Cardiac muscle cell (in vitro differentiated cells and primary cell): ENCODE measurements at regions not wholly inside any gene's neighbourhood (a gene's known extent, or its start where the extent isn't known, plus 50 kb on each side); places are given as distances from the start of the nearest gene placed in this dataset.
"Not testable (repeated sequence)": the region's sequence is repeated elsewhere in the genome, so short reads cannot be mapped to it uniquely, and the experiment has no call there.

Experiments
- DNase-seq, 2 donors: peaks; one replicate each; pipeline versions ENCODE4 v3.0.0 to v3.0.0-alpha.2; 2010 to 2017; ENCODE audit warnings: low read depth in 1 of 2, low spot score in 1 of 2
- H3K27ac ChIP-seq: fragments of 200-600 bp; sonication (generic); 2 replicates; pipeline ENCODE4 v1.5.1; 2016
- H3K27me3 ChIP-seq: fragments of 200-600 bp; sonication (generic); 2 replicates; pipeline ENCODE4 v1.6.0; 2016; ENCODE audit warnings: control low read depth
- H3K36me3 ChIP-seq: fragments of 200-600 bp; sonication (generic); 2 replicates; pipeline ENCODE4 v1.5.1; 2016; ENCODE audit warnings: control low read depth
- H3K4me1 ChIP-seq: fragments of 200-600 bp; sonication (generic); 2 replicates; pipeline ENCODE4 v1.8.1; 2017; ENCODE audit warnings: low read depth, mild to moderate bottlenecking, mixed run types
- H3K4me3 ChIP-seq: fragments of 200-600 bp; sonication (generic); 2 replicates; pipeline ENCODE4 v1.5.1; 2016; ENCODE audit warnings: mild to moderate bottlenecking
- H3K9me3 ChIP-seq: fragments of 200-600 bp; sonication (generic); 2 replicates; pipeline ENCODE4 v1.5.1; 2017; ENCODE audit warnings: low read depth, mild to moderate bottlenecking, control low read depth
- TF ChIP-seq, protein P1 (sequence below): IDR thresholded peaks from 2 replicates; pipeline ENCODE4 v1.5.1; 2012; ENCODE audit warnings: low read depth, mild to moderate bottlenecking, low read length

DNA sequence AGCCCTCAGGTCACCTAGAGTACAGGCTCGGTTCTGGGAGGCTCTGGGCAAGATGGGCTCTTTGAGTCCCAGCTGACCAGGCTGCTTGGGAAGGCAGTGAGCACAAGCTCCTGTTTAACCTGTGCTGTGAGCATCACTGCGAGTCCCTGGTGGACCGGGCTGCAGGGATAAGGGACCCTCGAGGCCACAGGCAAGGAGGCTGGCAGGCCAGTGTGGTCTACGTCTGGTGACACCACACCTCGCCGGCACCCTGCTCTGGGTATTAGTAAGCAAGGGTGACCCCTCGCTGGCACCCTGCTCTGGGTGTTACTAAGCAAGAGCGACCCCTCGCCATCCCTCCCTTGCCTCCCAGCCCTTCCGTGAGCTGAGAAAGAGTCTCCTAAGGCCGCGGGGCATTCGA is 125.9 kb upstream of the FOXD4L5 start:
- H3K4me3 ChIP-seq: no peak overlapping the region
- DNase-seq: no peak
- H3K9me3 ChIP-seq: no peaks in the 10 kb centered on the region
- no peaks in the 10 kb centered on the region for H3K36me3 ChIP-seq
- TF ChIP-seq, protein P1, sequence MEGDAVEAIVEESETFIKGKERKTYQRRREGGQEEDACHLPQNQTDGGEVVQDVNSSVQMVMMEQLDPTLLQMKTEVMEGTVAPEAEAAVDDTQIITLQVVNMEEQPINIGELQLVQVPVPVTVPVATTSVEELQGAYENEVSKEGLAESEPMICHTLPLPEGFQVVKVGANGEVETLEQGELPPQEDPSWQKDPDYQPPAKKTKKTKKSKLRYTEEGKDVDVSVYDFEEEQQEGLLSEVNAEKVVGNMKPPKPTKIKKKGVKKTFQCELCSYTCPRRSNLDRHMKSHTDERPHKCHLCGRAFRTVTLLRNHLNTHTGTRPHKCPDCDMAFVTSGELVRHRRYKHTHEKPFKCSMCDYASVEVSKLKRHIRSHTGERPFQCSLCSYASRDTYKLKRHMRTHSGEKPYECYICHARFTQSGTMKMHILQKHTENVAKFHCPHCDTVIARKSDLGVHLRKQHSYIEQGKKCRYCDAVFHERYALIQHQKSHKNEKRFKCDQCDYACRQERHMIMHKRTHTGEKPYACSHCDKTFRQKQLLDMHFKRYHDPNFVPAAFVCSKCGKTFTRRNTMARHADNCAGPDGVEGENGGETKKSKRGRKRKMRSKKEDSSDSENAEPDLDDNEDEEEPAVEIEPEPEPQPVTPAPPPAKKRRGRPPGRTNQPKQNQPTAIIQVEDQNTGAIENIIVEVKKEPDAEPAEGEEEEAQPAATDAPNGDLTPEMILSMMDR: no peak
- H3K4me1 ChIP-seq: no peaks in the 10 kb centered on the region
- H3K27me3 ChIP-seq: no peaks in the 10 kb centered on the region
- H3K27ac ChIP-seq: no peak overlapping the region

DNA sequence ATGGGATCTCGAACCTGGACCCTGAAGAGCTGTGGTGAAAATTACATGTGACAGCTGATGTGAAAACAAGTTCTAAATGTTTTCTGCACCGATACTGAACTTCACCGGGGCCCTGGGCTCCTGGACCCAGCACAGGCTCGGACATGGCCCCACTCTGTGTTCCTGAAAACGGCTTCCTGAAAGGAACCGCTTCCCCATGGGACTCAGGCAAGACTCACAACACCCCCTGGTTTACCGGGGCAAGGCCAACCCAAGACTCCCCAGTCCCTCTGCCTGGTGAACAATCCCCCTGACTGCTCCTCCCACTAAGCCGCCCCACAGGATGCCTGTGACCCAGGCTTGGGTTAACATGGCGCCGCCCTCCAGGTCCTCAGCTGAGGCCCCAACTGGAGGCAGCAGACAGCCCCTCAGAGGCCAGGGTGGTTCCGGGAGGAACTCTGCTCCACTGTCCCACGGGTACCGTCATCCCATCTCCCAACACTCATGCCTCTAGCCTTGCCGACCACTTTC is 124.5 kb upstream of the FOXD4L5 start:
- TF ChIP-seq, protein P1: no peak
- H3K27ac ChIP-seq: no peak overlapping the region
- no peaks in the 10 kb centered on the region for H3K27me3 ChIP-seq
- H3K36me3 ChIP-seq: no peaks in the 10 kb centered on the region
- no peak overlapping the region for H3K4me3 ChIP-seq
- H3K4me1 ChIP-seq: no peaks in the 10 kb centered on the region
- DNase-seq: no peak
- H3K9me3 ChIP-seq: no peaks in the 10 kb centered on the region

DNA sequence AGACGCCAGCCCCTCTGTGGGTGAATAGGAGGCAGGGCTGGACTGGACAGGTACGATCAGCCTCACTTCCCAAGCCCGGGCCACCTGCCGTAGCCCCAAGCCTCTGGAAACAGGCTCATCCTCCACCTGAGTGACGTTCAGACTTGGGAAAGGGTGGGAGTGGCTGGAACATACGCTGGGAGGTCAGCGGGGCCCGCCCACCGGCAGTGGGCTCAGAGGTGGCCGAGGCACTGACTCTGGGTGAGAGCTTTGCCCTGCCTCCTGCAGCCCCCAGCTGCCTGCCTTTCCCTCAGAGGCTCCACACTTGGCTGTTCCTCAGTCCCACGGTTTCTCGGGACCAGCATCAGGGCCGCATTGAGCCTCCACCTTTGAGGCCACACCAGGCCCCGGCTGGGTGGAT is 123.8 kb upstream of the FOXD4L5 start:
- not testable (repeated sequence) for H3K36me3 ChIP-seq, H3K4me3 ChIP-seq, H3K27ac ChIP-seq, H3K9me3 ChIP-seq, H3K4me1 ChIP-seq, H3K27me3 ChIP-seq, DNase-seq

DNA sequence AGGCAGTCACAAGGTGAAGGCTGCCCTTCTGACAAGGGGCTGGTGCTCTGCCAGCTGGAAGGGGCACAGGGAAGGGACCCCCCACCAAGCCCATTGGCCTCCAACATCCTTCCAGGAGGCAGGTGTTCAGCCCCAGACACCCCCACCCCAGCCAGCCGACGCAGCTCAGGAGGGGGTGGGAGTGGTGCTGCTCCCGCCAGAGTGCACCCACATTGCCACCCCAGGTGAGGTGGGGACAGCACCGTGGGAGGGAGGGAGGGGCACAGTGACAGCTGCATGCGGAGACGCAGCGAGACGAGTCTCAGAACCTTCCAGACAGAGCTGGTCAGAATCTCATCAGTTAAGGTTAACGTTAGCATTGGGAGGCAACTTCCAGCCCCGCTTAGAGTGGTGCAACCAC is 121.6 kb upstream of the FOXD4L5 start:
- not testable (repeated sequence) for H3K4me1 ChIP-seq, DNase-seq, H3K9me3 ChIP-seq, H3K4me3 ChIP-seq, H3K27me3 ChIP-seq, H3K27ac ChIP-seq, H3K36me3 ChIP-seq

DNA sequence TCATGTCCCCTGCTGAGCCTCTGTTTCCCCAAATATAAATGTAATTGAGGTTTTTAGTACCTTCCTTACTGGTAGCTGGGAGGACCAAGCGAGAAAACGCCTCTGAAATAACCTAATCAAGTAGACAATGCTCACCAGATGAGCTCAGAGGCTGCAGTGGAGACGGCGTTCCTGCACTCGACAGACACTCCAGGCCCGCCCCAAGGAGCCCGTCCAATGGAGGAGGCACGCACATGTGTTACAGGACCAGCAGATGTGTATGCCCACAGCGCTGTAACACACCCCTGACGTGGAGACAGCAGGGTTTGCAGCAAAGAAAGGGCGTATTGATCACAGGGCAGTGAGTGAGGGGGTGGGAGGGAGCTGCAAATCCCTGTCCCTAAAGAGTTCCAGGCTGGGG is 120.8 kb upstream of the FOXD4L5 start:
- H3K4me1 ChIP-seq, H3K27ac ChIP-seq, H3K9me3 ChIP-seq, H3K4me3 ChIP-seq, H3K27me3 ChIP-seq, H3K36me3 ChIP-seq, DNase-seq: not testable (repeated sequence)

DNA sequence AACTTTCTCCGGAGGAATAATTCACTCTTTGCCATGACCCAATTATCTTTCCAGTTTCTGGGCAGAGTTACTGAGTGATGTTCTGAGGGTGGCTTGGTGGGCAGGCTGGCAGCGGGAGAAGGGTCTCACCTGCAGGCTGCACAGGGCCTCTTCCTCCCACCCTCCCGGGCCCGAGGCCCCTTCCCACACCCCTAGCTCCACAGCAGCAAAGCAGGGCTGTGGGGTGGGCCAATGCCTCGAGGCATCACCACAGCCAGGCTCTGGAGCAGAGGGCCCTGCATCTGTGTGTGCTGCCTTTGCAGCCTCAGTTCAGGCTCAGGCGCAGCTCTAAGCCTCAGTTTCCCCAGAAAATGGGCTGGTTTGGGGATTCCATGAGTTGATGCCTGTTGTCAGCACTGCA is 120.2 kb upstream of the FOXD4L5 start:
- no peak for DNase-seq
- H3K4me3 ChIP-seq: no peak overlapping the region
- no peaks in the 10 kb centered on the region for H3K9me3 ChIP-seq
- no peak overlapping the region for H3K27ac ChIP-seq
- H3K36me3 ChIP-seq: no peaks in the 10 kb centered on the region
- TF ChIP-seq, protein P1: no peak
- H3K27me3 ChIP-seq: no peaks in the 10 kb centered on the region
- H3K4me1 ChIP-seq: no peaks in the 10 kb centered on the region

DNA sequence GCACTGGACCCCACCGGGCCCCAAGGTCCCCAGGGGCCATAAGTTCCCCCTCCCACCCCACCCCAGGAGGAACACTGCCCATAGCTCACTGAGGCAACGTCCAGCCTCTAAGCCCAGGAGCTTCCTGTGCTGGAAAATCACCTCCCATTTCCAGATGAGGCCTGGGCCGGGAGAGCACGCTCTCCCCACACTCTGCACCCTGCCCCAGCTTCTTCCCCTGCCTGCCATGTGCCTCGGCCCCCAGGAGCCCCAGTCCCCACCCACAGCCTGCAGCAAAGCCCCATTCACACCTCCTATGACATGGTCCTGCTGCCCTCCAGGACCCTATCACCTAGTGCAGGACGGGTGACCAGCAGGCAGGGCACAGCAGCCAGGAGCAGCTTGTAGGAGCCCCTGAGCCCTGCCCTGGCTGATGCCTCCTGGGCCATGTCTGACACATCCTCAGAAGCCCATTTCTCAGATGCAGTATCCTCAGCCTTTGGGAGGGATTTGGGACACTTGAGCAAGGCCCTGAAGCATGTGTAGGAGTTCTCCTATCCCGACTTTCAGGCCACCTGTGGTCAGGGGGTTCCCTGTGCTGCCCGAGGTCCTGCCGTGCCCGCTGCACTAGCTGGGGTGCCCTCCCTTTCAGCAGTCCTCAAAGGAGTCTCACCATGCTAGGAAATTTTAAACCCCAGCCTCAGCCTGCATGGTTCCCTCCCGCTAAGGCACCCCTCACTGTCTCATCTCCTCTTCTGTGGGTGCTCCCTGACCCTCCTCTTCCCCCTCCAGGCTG is 119.4 kb upstream of the FOXD4L5 start:
- no peak overlapping the region for H3K4me3 ChIP-seq
- no peaks in the 10 kb centered on the region for H3K27me3 ChIP-seq
- no peaks in the 10 kb centered on the region for H3K9me3 ChIP-seq
- H3K36me3 ChIP-seq: no peaks in the 10 kb centered on the region
- TF ChIP-seq, protein P1: no peak
- H3K27ac ChIP-seq: no peak overlapping the region
- no peaks in the 10 kb centered on the region for H3K4me1 ChIP-seq
- no peak for DNase-seq
